ENCODE measurements at regions not wholly inside any gene's neighbourhood (a gene's known extent, or its start where the extent isn't known, plus 50 kb on each side); places are given as distances from the start of the nearest gene placed in this dataset.
A peak's percentile ranks its signal among the peaks of the same experiment; 100 is the strongest.

DNA sequence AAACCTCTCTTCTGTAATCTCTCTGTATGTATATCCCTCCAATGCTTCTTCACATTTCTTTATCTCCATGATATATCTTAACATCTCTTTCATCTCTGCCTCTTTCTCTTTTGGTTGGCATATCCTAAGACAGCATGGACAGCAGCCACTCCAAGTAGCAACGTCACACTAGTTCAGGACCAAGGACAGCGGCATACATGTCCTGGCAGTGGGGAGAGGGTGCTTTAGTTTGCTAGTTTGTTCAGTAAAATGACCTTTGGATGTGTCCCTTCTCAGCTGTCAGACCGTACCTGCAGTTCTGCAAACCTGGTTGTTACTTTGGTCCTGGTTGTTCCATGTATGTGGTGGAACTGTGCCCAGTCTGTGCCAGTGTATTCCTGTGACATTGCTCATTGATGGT is 225.6 kb upstream of the ROPN1 start (continued):
- TF ChIP-seq ZNF232 (CRISPR knock-in tag; IDR thresholded peaks at IDR 0.05; ENCODE audit: borderline replicate concordance): peak; percentile 96
- TF ChIP-seq, protein P1, sequence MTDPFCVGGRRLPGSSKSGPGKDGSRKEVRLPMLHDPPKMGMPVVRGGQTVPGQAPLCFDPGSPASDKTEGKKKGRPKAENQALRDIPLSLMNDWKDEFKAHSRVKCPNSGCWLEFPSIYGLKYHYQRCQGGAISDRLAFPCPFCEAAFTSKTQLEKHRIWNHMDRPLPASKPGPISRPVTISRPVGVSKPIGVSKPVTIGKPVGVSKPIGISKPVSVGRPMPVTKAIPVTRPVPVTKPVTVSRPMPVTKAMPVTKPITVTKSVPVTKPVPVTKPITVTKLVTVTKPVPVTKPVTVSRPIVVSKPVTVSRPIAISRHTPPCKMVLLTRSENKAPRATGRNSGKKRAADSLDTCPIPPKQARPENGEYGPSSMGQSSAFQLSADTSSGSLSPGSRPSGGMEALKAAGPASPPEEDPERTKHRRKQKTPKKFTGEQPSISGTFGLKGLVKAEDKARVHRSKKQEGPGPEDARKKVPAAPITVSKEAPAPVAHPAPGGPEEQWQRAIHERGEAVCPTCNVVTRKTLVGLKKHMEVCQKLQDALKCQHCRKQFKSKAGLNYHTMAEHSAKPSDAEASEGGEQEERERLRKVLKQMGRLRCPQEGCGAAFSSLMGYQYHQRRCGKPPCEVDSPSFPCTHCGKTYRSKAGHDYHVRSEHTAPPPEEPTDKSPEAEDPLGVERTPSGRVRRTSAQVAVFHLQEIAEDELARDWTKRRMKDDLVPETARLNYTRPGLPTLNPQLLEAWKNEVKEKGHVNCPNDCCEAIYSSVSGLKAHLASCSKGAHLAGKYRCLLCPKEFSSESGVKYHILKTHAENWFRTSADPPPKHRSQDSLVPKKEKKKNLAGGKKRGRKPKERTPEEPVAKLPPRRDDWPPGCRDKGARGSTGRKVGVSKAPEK (CRISPR knock-in tag; IDR thresholded peaks at IDR 0.05; ENCODE audit: borderline replicate concordance): no peak
- TF ChIP-seq ATF7 (IDR thresholded peaks at IDR 0.05): no peak
- no peak for TF ChIP-seq ATF7 (CRISPR knock-in tag; IDR thresholded peaks at IDR 0.05)
- TF ChIP-seq ZNF501 (CRISPR knock-in tag; IDR thresholded peaks at IDR 0.05): no peak
- no peak for TF ChIP-seq PCBP2 (optimal IDR thresholded peaks at IDR 0.05; ENCODE audit: low read depth, low read length, poor library complexity, severe bottlenecking)
- TF ChIP-seq, protein P2, sequence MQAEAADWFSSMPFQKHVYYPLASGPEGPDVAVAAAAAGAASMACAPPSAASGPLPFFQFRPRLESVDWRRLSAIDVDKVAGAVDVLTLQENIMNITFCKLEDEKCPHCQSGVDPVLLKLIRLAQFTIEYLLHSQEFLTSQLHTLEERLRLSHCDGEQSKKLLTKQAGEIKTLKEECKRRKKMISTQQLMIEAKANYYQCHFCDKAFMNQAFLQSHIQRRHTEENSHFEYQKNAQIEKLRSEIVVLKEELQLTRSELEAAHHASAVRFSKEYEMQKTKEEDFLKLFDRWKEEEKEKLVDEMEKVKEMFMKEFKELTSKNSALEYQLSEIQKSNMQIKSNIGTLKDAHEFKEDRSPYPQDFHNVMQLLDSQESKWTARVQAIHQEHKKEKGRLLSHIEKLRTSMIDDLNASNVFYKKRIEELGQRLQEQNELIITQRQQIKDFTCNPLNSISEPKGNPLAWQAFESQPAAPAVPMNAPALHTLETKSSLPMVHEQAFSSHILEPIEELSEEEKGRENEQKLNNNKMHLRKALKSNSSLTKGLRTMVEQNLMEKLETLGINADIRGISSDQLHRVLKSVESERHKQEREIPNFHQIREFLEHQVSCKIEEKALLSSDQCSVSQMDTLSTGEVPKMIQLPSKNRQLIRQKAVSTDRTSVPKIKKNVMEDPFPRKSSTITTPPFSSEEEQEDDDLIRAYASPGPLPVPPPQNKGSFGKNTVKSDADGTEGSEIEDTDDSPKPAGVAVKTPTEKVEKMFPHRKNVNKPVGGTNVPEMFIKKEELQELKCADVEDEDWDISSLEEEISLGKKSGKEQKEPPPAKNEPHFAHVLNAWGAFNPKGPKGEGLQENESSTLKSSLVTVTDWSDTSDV (CRISPR knock-in tag; IDR thresholded peaks at IDR 0.05): no peak
- peak; percentile 68; the same call in 1 of the 2 replicates for TF ChIP-seq ZBTB21 (CRISPR knock-in tag; IDR thresholded peaks at IDR 0.05)
- peak; percentile 96 for TF ChIP-seq SMAD3 (CRISPR knock-in tag; IDR thresholded peaks at IDR 0.05)
- no peak for TF ChIP-seq STAG1 (CRISPR knock-in tag; IDR thresholded peaks at IDR 0.05)
- TF ChIP-seq SP140L (CRISPR knock-in tag; IDR thresholded peaks at IDR 0.05; ENCODE audit: borderline replicate concordance): peak; percentile 96; the same call in 1 of the 2 replicates
- TF ChIP-seq ZUFSP (CRISPR knock-in tag; IDR thresholded peaks at IDR 0.05; ENCODE audit: borderline replicate concordance): no peak
- no peak for TF ChIP-seq SNAPC4 (CRISPR knock-in tag; IDR thresholded peaks at IDR 0.05)
- TF ChIP-seq HNRNPLL (IDR thresholded peaks at IDR 0.05; ENCODE audit: low read depth, low read length, poor library complexity, severe bottlenecking): no peak
- no peak for TF ChIP-seq RBM22 (optimal IDR thresholded peaks at IDR 0.05; ENCODE audit: low read length)
- TF ChIP-seq FOXA3 (CRISPR knock-in tag; IDR thresholded peaks at IDR 0.05): no peak
- TF ChIP-seq, protein P3, sequence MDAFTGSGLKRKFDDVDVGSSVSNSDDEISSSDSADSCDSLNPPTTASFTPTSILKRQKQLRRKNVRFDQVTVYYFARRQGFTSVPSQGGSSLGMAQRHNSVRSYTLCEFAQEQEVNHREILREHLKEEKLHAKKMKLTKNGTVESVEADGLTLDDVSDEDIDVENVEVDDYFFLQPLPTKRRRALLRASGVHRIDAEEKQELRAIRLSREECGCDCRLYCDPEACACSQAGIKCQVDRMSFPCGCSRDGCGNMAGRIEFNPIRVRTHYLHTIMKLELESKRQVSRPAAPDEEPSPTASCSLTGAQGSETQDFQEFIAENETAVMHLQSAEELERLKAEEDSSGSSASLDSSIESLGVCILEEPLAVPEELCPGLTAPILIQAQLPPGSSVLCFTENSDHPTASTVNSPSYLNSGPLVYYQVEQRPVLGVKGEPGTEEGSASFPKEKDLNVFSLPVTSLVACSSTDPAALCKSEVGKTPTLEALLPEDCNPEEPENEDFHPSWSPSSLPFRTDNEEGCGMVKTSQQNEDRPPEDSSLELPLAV (CRISPR knock-in tag; conservative IDR thresholded peaks at IDR 0.05; ENCODE audit: low read depth): no peak

Measured in HepG2 (cell line).